IMR-90 (cell line): ENCODE measurements at regions not wholly inside any gene's neighbourhood (a gene's known extent, or its start where the extent isn't known, plus 50 kb on each side); places are given as distances from the start of the nearest gene placed in this dataset.

Source experiments
- ATAC-seq: fragments of 200-7000 bp; cut with Tn5 transposase; 2 replicates; pipeline ENCODE4 v1.9.1; 2020; ENCODE audit warnings: low read depth, mild to moderate bottlenecking, moderate library complexity
- BruUV-seq: library from RNA; stranded (reverse); fragments of 400-500 nt; replicated peaks from 2 replicates; lab custom pipeline; 2021; lab: Mats Ljungman, UMichigan
- CTCF ChIA-PET: fragments of 300-600 bp; formaldehyde crosslinking; extraction: SDS; loops from one replicate; lab custom pipeline; 2021; ENCODE audit warnings: antibody characterized with exemption; lab: Yijun Ruan, JAX
- POLR2A ChIA-PET: fragments of 300-600 bp; sonication (Branson Sonifier 250); formaldehyde crosslinking; loops from one replicate; lab custom pipeline; 2022; ENCODE audit warnings: antibody characterized with exemption; ENCODE audit not compliant: unreplicated experiment; lab: Charles Lee
- DNase-seq: peaks from one replicate; pipeline ENCODE4 v3.0.0; 2013
- H2AFZ ChIP-seq: replicated peaks from 2 replicates; pipeline ENCODE3; 2013; ENCODE audit warnings: low read length, mild to moderate bottlenecking; ENCODE audit not compliant: poor library complexity
- H2AK5ac ChIP-seq: 2 replicates; pipeline ENCODE4 v1.6.1; 2013; ENCODE audit warnings: low read depth, low read length, inconsistent platforms
- H2AK9ac ChIP-seq: replicated peaks from 2 replicates; pipeline ENCODE3; 2013; ENCODE audit warnings: mild to moderate bottlenecking, low read depth, low read length, moderate library complexity; ENCODE audit not compliant: poor library complexity
- H2BK120ac ChIP-seq: 2 replicates; pipeline ENCODE4 v1.6.1; 2013; ENCODE audit warnings: low read depth, low read length, inconsistent platforms
- H2BK15ac ChIP-seq: 3 replicates; pipeline ENCODE4 v1.6.1; 2013; ENCODE audit warnings: low read depth, low read length, inconsistent platforms
- H2BK20ac ChIP-seq: 2 replicates; pipeline ENCODE4 v1.6.1; 2013; ENCODE audit warnings: low read depth, mild to moderate bottlenecking, inconsistent platforms, low read length, moderate library complexity
- H2BK5ac ChIP-seq: 2 replicates; pipeline ENCODE4 v1.6.1; 2013; ENCODE audit warnings: mild to moderate bottlenecking, low read depth, low read length, inconsistent platforms; ENCODE audit not compliant: poor library complexity, severe bottlenecking
- H3K14ac ChIP-seq: replicated peaks from 2 replicates; pipeline ENCODE4 v1.6.1; 2013; ENCODE audit warnings: low read depth, low read length, inconsistent platforms
- H3K18ac ChIP-seq: 2 replicates; pipeline ENCODE4 v1.6.1; 2013; ENCODE audit warnings: low read depth, low read length, control low read depth
- H3K23ac ChIP-seq: 2 replicates; pipeline ENCODE4 v1.6.1; 2013; ENCODE audit warnings: low read depth, low read length, inconsistent platforms
- H3K27ac ChIP-seq: 2 replicates; pipeline ENCODE4 v1.5.1; 2013; ENCODE audit warnings: mild to moderate bottlenecking, control low read depth, low read length; ENCODE audit not compliant: insufficient read depth
- H3K27me3 ChIP-seq: 2 replicates; pipeline ENCODE4 v1.6.1; 2013; ENCODE audit warnings: low read length; ENCODE audit not compliant: control insufficient read depth, insufficient read depth
- H3K36me3 ChIP-seq: 2 replicates; pipeline ENCODE4 v1.6.1; 2013; ENCODE audit warnings: low read length, mixed read lengths; ENCODE audit not compliant: control insufficient read depth, insufficient read depth
- H3K4ac ChIP-seq: 2 replicates; pipeline ENCODE4 v1.6.1; 2013; ENCODE audit warnings: low read depth, low read length, inconsistent platforms
- H3K4me1 ChIP-seq: 2 replicates; pipeline ENCODE4 v1.6.1; 2013; ENCODE audit warnings: low read length, mixed read lengths; ENCODE audit not compliant: control insufficient read depth, insufficient read depth
- H3K4me2 ChIP-seq: 2 replicates; pipeline ENCODE4 v1.6.1; 2013; ENCODE audit warnings: low read depth, mild to moderate bottlenecking, control low read depth, low read length, moderate library complexity
- H3K4me3 ChIP-seq: 2 replicates; pipeline ENCODE4 v1.5.1; 2013; ENCODE audit warnings: low read depth, mild to moderate bottlenecking, control low read depth, low read length, moderate library complexity; ENCODE audit not compliant: insufficient read depth
- H3K56ac ChIP-seq: 2 replicates; pipeline ENCODE4 v1.6.1; 2013; ENCODE audit warnings: low read length, inconsistent platforms; ENCODE audit not compliant: insufficient read depth; ENCODE audit errors: extremely low read depth
- H3K79me1 ChIP-seq, 2 experiments: 2 replicates each; pipeline ENCODE4 v1.6.1; 2013; ENCODE audit warnings: low read length in 2 of 2, inconsistent platforms in 1 of 2, low read depth in 1 of 2
- H3K9ac ChIP-seq: 2 replicates; pipeline ENCODE4 v1.6.1; 2013; ENCODE audit warnings: low read depth, low read length, control low read depth
- H3K9me1 ChIP-seq: 2 replicates; pipeline ENCODE4 v1.6.1; 2013; ENCODE audit warnings: low read length, inconsistent platforms; ENCODE audit not compliant: insufficient read depth
- H3K9me3 ChIP-seq: 2 replicates; pipeline ENCODE4 v1.6.1; 2013; ENCODE audit warnings: low read length; ENCODE audit not compliant: control insufficient read depth, insufficient read depth
- H4K20me1 ChIP-seq: 2 replicates; pipeline ENCODE4 v1.6.1; 2013; ENCODE audit warnings: low read length, inconsistent platforms; ENCODE audit not compliant: insufficient read depth
- H4K5ac ChIP-seq: 2 replicates; pipeline ENCODE4 v1.6.1; 2013; ENCODE audit warnings: mild to moderate bottlenecking, low read depth, low read length, control low read depth
- H4K8ac ChIP-seq, 2 experiments: 2 replicates each; pipeline ENCODE4 v1.6.1; 2013; ENCODE audit warnings: low read depth in 2 of 2, low read length in 2 of 2, control low read depth in 1 of 2, inconsistent platforms in 1 of 2
- H4K91ac ChIP-seq: 2 replicates; pipeline ENCODE4 v1.6.1; 2013; ENCODE audit warnings: low read depth, low read length, inconsistent platforms; ENCODE audit not compliant: insufficient read depth
- BHLHE40 ChIP-seq: fragments of 150-350 bp; IDR thresholded peaks from 2 replicates; pipeline ENCODE4 v1.6.1; 2016; ENCODE audit warnings: mild to moderate bottlenecking, low read depth, low read length
- CHD1 ChIP-seq: IDR thresholded peaks from 2 replicates; pipeline ENCODE4 v1.6.1; 2012; ENCODE audit warnings: low read depth, low read length, improper control_type of control experiment
- FOS ChIP-seq: fragments of 150-350 bp; IDR thresholded peaks from 2 replicates; pipeline ENCODE4 v1.6.1; 2016; ENCODE audit warnings: low read depth, low read length
- MAFK ChIP-seq: IDR thresholded peaks from 2 replicates; pipeline ENCODE4 v1.6.1; 2012; ENCODE audit warnings: low read depth, low read length, improper control_type of control experiment
- MXI1 ChIP-seq: IDR thresholded peaks from 2 replicates; pipeline ENCODE4 v1.6.1; 2012; ENCODE audit warnings: low read depth, mild to moderate bottlenecking, low read length, moderate library complexity, borderline replicate concordance
- RAD21 ChIP-seq: IDR thresholded peaks from 2 replicates; pipeline ENCODE4 v1.6.1; 2012; ENCODE audit warnings: low read length, improper control_type of control experiment
- RCOR1 ChIP-seq: IDR thresholded peaks from 2 replicates; pipeline ENCODE4 v1.6.1; 2012; ENCODE audit warnings: mild to moderate bottlenecking, low read length, improper control_type of control experiment; ENCODE audit not compliant: insufficient replicate concordance
- RFX5 ChIP-seq: IDR thresholded peaks from 2 replicates; pipeline ENCODE4 v1.8.0; 2012; ENCODE audit warnings: low read depth, mild to moderate bottlenecking, low read length, moderate library complexity
- USF2 ChIP-seq: fragments of 150-350 bp; IDR thresholded peaks from 2 replicates; pipeline ENCODE4 v1.6.1; 2017; ENCODE audit warnings: mild to moderate bottlenecking, antibody characterized with exemption, low read length, low read depth
- WGBS, 2 experiments: methylation state at CpG; one replicate each; pipeline versions ENCODE4 v1.1.5 to v1.1.7; 2013; ENCODE audit warnings: missing lambda C conversion rate in 2 of 2; ENCODE audit not compliant: insufficient read length in 1 of 2; ENCODE audit errors: extremely low coverage in 2 of 2; 5-methylcytosine and 5-hydroxymethylcytosine counted together
- dilution Hi-C: fragments of 300-500 bp; cut with HindIII; formaldehyde crosslinking; loops from one replicate; pipeline ENCODE4 v1.14.3; 2018; ENCODE audit warnings: low sequenced_read_pairs; ENCODE audit not compliant: unreplicated experiment
- in situ Hi-C: fragments of 300-500 bp; cut with MboI; formaldehyde crosslinking; loops from 3 replicates; pipeline ENCODE4 v1.14.3; 2019; ENCODE audit warnings: low sequenced_read_pairs, inconsistent platforms, mixed read lengths
- intact Hi-C: fragments of 100-400 bp; cut with micrococcal nuclease; formaldehyde crosslinking; loops from 2 replicates; pipeline ENCODE4 v1.10.0; 2022
- TF ChIP-seq, protein P1 (sequence below): conservative IDR thresholded peaks from 2 replicates; pipeline ENCODE4 v1.5.1; 2012; ENCODE audit warnings: mild to moderate bottlenecking, low read depth, low read length, improper control_type of control experiment

- H3K4me3 ChIP-seq, result no peak overlapping the region
- H3K4me2 ChIP-seq, result no peak overlapping the region
- no peaks in the 10 kb centered on the region for H3K27me3 ChIP-seq
- no peak overlapping the region for H2BK5ac ChIP-seq
- no peak for TF ChIP-seq MXI1
- TF ChIP-seq, protein P1, sequence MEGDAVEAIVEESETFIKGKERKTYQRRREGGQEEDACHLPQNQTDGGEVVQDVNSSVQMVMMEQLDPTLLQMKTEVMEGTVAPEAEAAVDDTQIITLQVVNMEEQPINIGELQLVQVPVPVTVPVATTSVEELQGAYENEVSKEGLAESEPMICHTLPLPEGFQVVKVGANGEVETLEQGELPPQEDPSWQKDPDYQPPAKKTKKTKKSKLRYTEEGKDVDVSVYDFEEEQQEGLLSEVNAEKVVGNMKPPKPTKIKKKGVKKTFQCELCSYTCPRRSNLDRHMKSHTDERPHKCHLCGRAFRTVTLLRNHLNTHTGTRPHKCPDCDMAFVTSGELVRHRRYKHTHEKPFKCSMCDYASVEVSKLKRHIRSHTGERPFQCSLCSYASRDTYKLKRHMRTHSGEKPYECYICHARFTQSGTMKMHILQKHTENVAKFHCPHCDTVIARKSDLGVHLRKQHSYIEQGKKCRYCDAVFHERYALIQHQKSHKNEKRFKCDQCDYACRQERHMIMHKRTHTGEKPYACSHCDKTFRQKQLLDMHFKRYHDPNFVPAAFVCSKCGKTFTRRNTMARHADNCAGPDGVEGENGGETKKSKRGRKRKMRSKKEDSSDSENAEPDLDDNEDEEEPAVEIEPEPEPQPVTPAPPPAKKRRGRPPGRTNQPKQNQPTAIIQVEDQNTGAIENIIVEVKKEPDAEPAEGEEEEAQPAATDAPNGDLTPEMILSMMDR, result no peak
- TF ChIP-seq FOS, result no peak
- no peak for TF ChIP-seq RAD21
- TF ChIP-seq RFX5, result no peak
- TF ChIP-seq RCOR1, result no peak
- TF ChIP-seq BHLHE40, result no peak
- TF ChIP-seq USF2, result no peak
- no peak for TF ChIP-seq CHD1
- no peak for TF ChIP-seq MAFK
- H3K9ac ChIP-seq, result no peak overlapping the region
- intact Hi-C loops (no loop called here), dilution Hi-C loops (no loop called here), in situ Hi-C loops (no loop called here)
- POLR2A ChIA-PET, result no interaction called here
- no peaks in the 10 kb centered on the region for H4K20me1 ChIP-seq
- H3K79me1 ChIP-seq, result no peaks in the 10 kb centered on the region
- no peaks in the 10 kb centered on the region for H3K4me1 ChIP-seq
- no peak overlapping the region for H2AFZ ChIP-seq
- DNase-seq, result no peak
- H2BK15ac ChIP-seq, result no peak overlapping the region
- no peak overlapping the region for H3K18ac ChIP-seq
- H3K27ac ChIP-seq, result no peak overlapping the region
- no peaks in the 10 kb centered on the region for H3K9me1 ChIP-seq
- CTCF ChIA-PET, result no interaction called here
- H3K14ac ChIP-seq, result no peak overlapping the region
- no TSS peak for BruUV-seq
- no peak overlapping the region for H4K5ac ChIP-seq
- H3K36me3 ChIP-seq, result no peaks in the 10 kb centered on the region
- H2AK5ac ChIP-seq, result no peak overlapping the region
- H4K91ac ChIP-seq, result no peak overlapping the region
- H2AK9ac ChIP-seq, result no peak overlapping the region
- H2BK120ac ChIP-seq, result no peak overlapping the region
- H3K23ac ChIP-seq, result no peak overlapping the region
- H2BK20ac ChIP-seq, result no peak overlapping the region
- no peak overlapping the region for H4K8ac ChIP-seq
- ATAC-seq, result no peak
- no peaks in the 10 kb centered on the region for H3K9me3 ChIP-seq
- H3K56ac ChIP-seq, result no peak overlapping the region
- no CpG with 5 or more reads among the region's 2 CpGs for WGBS, 2 experiments
- H3K4ac ChIP-seq, result no peak overlapping the region
These were observed 191.0 kb upstream of the FLRT2 start for GRCh38 chr14:85338895-85339294.
